K562 (cell line): ENCODE measurements at regions not wholly inside any gene's neighbourhood (a gene's known extent, or its start where the extent isn't known, plus 50 kb on each side); places are given as distances from the start of the nearest gene placed in this dataset.

Experiments
- ATAC-seq: fragments of 200-7000 bp; cut with Tn5 transposase; 3 replicates; pipeline ENCODE4 v1.9.1; 2020; ENCODE audit warnings: moderate library complexity
- BruUV-seq: library from RNA; stranded (reverse); fragments of 400-500 nt; replicated peaks from 2 replicates; lab custom pipeline; 2021; lab: Mats Ljungman, UMichigan
- CTCF ChIA-PET: fragments of 300-600 bp; formaldehyde crosslinking; extraction: SDS; loops from one replicate; lab custom pipeline; 2021; ENCODE audit warnings: low intra/inter-chr PET ratio; lab: Yijun Ruan, JAX
- POLR2A ChIA-PET: fragments of 300-600, 350-650 bp; sonication (Branson Sonifier 250); formaldehyde crosslinking; extraction: SDS; loops from one replicate; lab custom pipeline; 2021; ENCODE audit warnings: antibody characterized with exemption, inconsistent platforms; lab: Yijun Ruan, JAX
- DNase-seq, 4 experiments: peaks; one replicate each; pipeline versions ENCODE4 v3.0.0 to v3.0.0-alpha.2; 2011 to 2018; ENCODE audit warnings: low spot score in 3 of 4, mixed read lengths in 3 of 4; ENCODE audit errors: extremely low read depth in 1 of 4
- FAIRE-seq: peaks from 2 replicates; lab custom pipeline; 2011; peaks lifted over from hg19 to GRCh38; lab: Jason Lieb, UNC
- H2AFZ ChIP-seq: 2 replicates; pipeline ENCODE4 v1.6.0; 2011; ENCODE audit warnings: low read depth, low read length, control low read depth, inconsistent platforms
- H3K27ac ChIP-seq: fragments of 200-600 bp; 3 replicates; pipeline ENCODE4 v1.8.0; 2011; ENCODE audit warnings: low read depth, mild to moderate bottlenecking, control low read depth, inconsistent platforms, low read length, moderate library complexity, mixed read lengths; ENCODE audit errors: extremely low read depth
- H3K27me3 ChIP-seq, 2 experiments: fragments of 300-600 bp in 1 of 2; 2 replicates in 1 of 2; 3 replicates in 1 of 2; pipeline versions ENCODE4 v1.6.0 to v1.8.0; 2011; ENCODE audit warnings: inconsistent platforms in 2 of 2, low read length in 2 of 2, mild to moderate bottlenecking in 1 of 2, mixed read lengths in 1 of 2, moderate library complexity in 1 of 2; ENCODE audit not compliant: control insufficient read depth in 2 of 2, insufficient read depth in 2 of 2
- H3K36me3 ChIP-seq: fragments of 300-600 bp; 3 replicates; pipeline ENCODE4 v1.8.0; 2011; ENCODE audit warnings: mild to moderate bottlenecking, low read length, inconsistent platforms; ENCODE audit not compliant: control insufficient read depth, insufficient read depth
- H3K4me1 ChIP-seq, 2 experiments: fragments of 200-600 bp in 1 of 2; replicated peaks in 1 of 2; 2 replicates in 1 of 2; 3 replicates in 1 of 2; pipeline versions ENCODE4 v1.5.1 to v1.8.0; 2011; ENCODE audit warnings: inconsistent platforms in 2 of 2, low read length in 2 of 2, mild to moderate bottlenecking in 1 of 2, mixed read lengths in 1 of 2, moderate library complexity in 1 of 2; ENCODE audit not compliant: control insufficient read depth in 2 of 2, insufficient read depth in 2 of 2
- H3K4me2 ChIP-seq: 2 replicates; pipeline ENCODE4 v1.6.1; 2011; ENCODE audit warnings: low read length, control low read depth, inconsistent platforms, mixed read lengths; ENCODE audit not compliant: insufficient read depth
- H3K4me3 ChIP-seq: fragments of 200-600 bp; sonication (generic), shearing (Covaris generic); 2 replicates; pipeline ENCODE4 v1.5.1; 2016; ENCODE audit warnings: control low read depth, inconsistent platforms
- H3K79me2 ChIP-seq: fragments of 200-600 bp; 3 replicates; pipeline ENCODE4 v1.8.0; 2011; ENCODE audit warnings: low read length, inconsistent platforms; ENCODE audit not compliant: control insufficient read depth, insufficient read depth
- H3K9ac ChIP-seq, 2 experiments: 2 replicates each; pipeline versions ENCODE4 v1.6.0 to v1.6.1; 2011; ENCODE audit warnings: low read depth in 2 of 2, low read length in 2 of 2, control low read depth in 1 of 2, inconsistent platforms in 1 of 2, mild to moderate bottlenecking in 1 of 2, mixed read lengths in 1 of 2; ENCODE audit not compliant: insufficient read depth in 1 of 2
- H3K9me1 ChIP-seq: one replicate; pipeline ENCODE4 v1.6.0; 2011; ENCODE audit warnings: inconsistent platforms, mild to moderate bottlenecking, low read length, moderate library complexity; ENCODE audit not compliant: control insufficient read depth, insufficient read depth
- H3K9me3 ChIP-seq: replicated peaks from 2 replicates; pipeline ENCODE4 v1.5.1; 2011; ENCODE audit warnings: low read depth, low read length, inconsistent platforms; ENCODE audit not compliant: control insufficient read depth, insufficient read depth
- H4K20me1 ChIP-seq: replicated peaks from 2 replicates; pipeline ENCODE4 v1.6.1; 2011; ENCODE audit warnings: low read length, inconsistent platforms, mixed read lengths; ENCODE audit not compliant: control insufficient read depth, insufficient read depth
- BRF1 ChIP-seq: IDR thresholded peaks from 3 replicates; pipeline ENCODE4 v1.6.1; 2011; ENCODE audit warnings: borderline replicate concordance, mild to moderate bottlenecking; ENCODE audit not compliant: insufficient read length; ENCODE audit errors: extremely low read depth
- CHD2 ChIP-seq: IDR thresholded peaks from 2 replicates; pipeline ENCODE4 v1.6.1; 2011; ENCODE audit warnings: low read depth, low read length
- IRF2 ChIP-seq: sonication (generic); formaldehyde crosslinking; IDR thresholded peaks from 2 replicates; pipeline ENCODE4 v1.8.1; 2022; ENCODE audit warnings: mild to moderate bottlenecking, missing genetic modification reagents
- KDM2B ChIP-seq: fragments of 250-450 bp; sonication (Bioruptor Pico); IDR thresholded peaks from 2 replicates; pipeline ENCODE4 v1.8.0; 2021; ENCODE audit warnings: mild to moderate bottlenecking, moderate library complexity
- TCF7L2 ChIP-seq: fragments of 150-350 bp; IDR thresholded peaks from 2 replicates; pipeline ENCODE4 v1.6.1; 2016; ENCODE audit warnings: low read depth, mild to moderate bottlenecking, low read length, moderate library complexity
- XRCC3 ChIP-seq: fragments of 450-650 bp; IDR thresholded peaks from 2 replicates; pipeline ENCODE4 v1.6.1; 2017; ENCODE audit warnings: mild to moderate bottlenecking, moderate library complexity
- ZFPM2 ChIP-seq: fragments of 250-450 bp; sonication (Bioruptor Pico); IDR thresholded peaks from 2 replicates; pipeline ENCODE4 v1.5.1; 2022; ENCODE audit warnings: mild to moderate bottlenecking
- WGBS: fragments of 100-300 bp; shearing (Covaris generic); methylation state at CpG from one replicate; pipeline ENCODE4 v1.1.6; 2016; ENCODE audit warnings: low coverage, mixed read lengths; ENCODE audit not compliant: insufficient coverage; ENCODE audit errors: missing lambda C conversion rate; 5-methylcytosine and 5-hydroxymethylcytosine counted together
- in situ Hi-C: fragments of 300-500 bp; cut with MboI; formaldehyde crosslinking; loops from 4 replicates; pipeline ENCODE4 v1.15.0; 2018; ENCODE audit warnings: inconsistent platforms, mixed read lengths
- intact Hi-C: fragments of 100-400 bp; cut with micrococcal nuclease; formaldehyde crosslinking; loops from 2 replicates; pipeline ENCODE4 v1.14.2; 2022
- TF ChIP-seq, protein P1 (sequence below): fragments of 250-450 bp; sonication (Bioruptor Pico); IDR thresholded peaks from 2 replicates; pipeline ENCODE4 v1.4.0; 2020; ENCODE audit warnings: mild to moderate bottlenecking
- TF ChIP-seq, protein P2 (sequence below), 2 experiments: fragments of 450-650 bp; conservative IDR thresholded peaks; 2 replicates each; pipeline ENCODE4 v1.6.1; 2017; ENCODE audit warnings: mild to moderate bottlenecking in 2 of 2, moderate library complexity in 2 of 2
- TF ChIP-seq, protein P3 (sequence below), 2 experiments: fragments of 150-350 bp in 1 of 2; IDR thresholded peaks; 2 replicates each; pipeline ENCODE4 v1.6.1; 2012 to 2016; ENCODE audit warnings: low read depth in 2 of 2, low read length in 2 of 2, mild to moderate bottlenecking in 1 of 2, moderate library complexity in 1 of 2
- TF ChIP-seq, protein P4 (sequence below): fragments of 250-450 bp; sonication (Bioruptor Pico); IDR thresholded peaks from 2 replicates; pipeline ENCODE4 v1.8.0; 2021; ENCODE audit warnings: moderate library complexity, mild to moderate bottlenecking, inconsistent platforms
- TF ChIP-seq, protein P5 (sequence below): sonication (generic); formaldehyde crosslinking; IDR thresholded peaks from 2 replicates; pipeline ENCODE4 v1.8.0; 2022; ENCODE audit warnings: mild to moderate bottlenecking, missing genetic modification reagents

DNA sequence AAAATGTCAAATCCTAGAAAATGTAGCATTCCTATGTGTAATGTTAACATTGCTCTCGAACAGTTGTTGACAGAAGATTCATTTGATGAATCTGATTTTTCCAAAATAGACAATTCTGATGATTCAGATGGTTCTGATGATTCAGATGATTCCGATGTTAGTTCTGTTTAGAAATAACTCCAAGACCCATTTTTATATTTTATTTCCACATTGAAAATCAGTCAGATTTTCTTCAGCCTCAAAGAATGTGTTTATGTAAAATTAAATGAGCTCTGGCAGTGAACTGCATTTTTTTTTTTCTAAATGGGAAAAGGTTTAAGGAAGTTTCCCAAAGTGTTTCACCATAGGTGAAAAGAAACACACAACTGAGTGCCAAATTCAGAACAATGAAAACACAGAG is 136.5 kb downstream of the TSEN15 start:
- DNase-seq (no peak), ATAC-seq (no peak), FAIRE-seq (no peak)
- H3K9me1 ChIP-seq, result no peaks in the 10 kb centered on the region
- no peaks in the 10 kb centered on the region for H3K4me1 ChIP-seq
- POLR2A ChIA-PET, result no interaction called here
- no peak overlapping the region for H3K4me3 ChIP-seq
- in situ Hi-C loops (no loop called here), intact Hi-C loops (no loop called here)
- CTCF ChIA-PET, result no interaction called here
- no peaks in the 10 kb centered on the region for H3K36me3 ChIP-seq
- H3K4me2 ChIP-seq, result no peak overlapping the region
- no peaks in the 10 kb centered on the region for H4K20me1 ChIP-seq
- TF ChIP-seq, protein P1, sequence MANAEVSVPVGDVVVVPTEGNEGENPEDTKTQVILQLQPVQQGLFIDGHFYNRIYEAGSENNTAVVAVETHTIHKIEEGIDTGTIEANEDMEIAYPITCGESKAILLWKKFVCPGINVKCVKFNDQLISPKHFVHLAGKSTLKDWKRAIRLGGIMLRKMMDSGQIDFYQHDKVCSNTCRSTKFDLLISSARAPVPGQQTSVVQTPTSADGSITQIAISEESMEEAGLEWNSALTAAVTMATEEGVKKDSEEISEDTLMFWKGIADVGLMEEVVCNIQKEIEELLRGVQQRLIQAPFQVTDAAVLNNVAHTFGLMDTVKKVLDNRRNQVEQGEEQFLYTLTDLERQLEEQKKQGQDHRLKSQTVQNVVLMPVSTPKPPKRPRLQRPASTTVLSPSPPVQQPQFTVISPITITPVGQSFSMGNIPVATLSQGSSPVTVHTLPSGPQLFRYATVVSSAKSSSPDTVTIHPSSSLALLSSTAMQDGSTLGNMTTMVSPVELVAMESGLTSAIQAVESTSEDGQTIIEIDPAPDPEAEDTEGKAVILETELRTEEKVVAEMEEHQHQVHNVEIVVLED (CRISPR knock-in tag), result no peak
- no peak for TF ChIP-seq IRF2 (CRISPR knock-in tag)
- TF ChIP-seq, protein P2, sequence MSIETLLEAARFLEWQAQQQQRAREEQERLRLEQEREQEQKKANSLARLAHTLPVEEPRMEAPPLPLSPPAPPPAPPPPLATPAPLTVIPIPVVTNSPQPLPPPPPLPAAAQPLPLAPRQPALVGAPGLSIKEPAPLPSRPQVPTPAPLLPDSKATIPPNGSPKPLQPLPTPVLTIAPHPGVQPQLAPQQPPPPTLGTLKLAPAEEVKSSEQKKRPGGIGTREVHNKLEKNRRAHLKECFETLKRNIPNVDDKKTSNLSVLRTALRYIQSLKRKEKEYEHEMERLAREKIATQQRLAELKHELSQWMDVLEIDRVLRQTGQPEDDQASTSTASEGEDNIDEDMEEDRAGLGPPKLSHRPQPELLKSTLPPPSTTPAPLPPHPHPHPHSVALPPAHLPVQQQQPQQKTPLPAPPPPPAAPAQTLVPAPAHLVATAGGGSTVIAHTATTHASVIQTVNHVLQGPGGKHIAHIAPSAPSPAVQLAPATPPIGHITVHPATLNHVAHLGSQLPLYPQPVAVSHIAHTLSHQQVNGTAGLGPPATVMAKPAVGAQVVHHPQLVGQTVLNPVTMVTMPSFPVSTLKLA (conservative IDR thresholded peaks at IDR 0.05), result no peak
- no peak for TF ChIP-seq KDM2B (CRISPR knock-in tag)
- TF ChIP-seq, protein P3, sequence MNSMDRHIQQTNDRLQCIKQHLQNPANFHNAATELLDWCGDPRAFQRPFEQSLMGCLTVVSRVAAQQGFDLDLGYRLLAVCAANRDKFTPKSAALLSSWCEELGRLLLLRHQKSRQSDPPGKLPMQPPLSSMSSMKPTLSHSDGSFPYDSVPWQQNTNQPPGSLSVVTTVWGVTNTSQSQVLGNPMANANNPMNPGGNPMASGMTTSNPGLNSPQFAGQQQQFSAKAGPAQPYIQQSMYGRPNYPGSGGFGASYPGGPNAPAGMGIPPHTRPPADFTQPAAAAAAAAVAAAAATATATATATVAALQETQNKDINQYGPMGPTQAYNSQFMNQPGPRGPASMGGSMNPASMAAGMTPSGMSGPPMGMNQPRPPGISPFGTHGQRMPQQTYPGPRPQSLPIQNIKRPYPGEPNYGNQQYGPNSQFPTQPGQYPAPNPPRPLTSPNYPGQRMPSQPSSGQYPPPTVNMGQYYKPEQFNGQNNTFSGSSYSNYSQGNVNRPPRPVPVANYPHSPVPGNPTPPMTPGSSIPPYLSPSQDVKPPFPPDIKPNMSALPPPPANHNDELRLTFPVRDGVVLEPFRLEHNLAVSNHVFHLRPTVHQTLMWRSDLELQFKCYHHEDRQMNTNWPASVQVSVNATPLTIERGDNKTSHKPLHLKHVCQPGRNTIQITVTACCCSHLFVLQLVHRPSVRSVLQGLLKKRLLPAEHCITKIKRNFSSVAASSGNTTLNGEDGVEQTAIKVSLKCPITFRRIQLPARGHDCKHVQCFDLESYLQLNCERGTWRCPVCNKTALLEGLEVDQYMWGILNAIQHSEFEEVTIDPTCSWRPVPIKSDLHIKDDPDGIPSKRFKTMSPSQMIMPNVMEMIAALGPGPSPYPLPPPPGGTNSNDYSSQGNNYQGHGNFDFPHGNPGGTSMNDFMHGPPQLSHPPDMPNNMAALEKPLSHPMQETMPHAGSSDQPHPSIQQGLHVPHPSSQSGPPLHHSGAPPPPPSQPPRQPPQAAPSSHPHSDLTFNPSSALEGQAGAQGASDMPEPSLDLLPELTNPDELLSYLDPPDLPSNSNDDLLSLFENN (IDR thresholded peaks at IDR 0.05; ENCODE audit: low read depth in 2 of 2, low read length in 2 of 2), result no peak
- TF ChIP-seq BRF1, result no peak
- no peak for TF ChIP-seq TCF7L2
- TF ChIP-seq, protein P4, sequence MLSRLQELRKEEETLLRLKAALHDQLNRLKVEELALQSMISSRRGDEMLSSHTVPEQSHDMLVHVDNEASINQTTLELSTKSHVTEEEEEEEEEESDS, result no peak
- no peak for TF ChIP-seq XRCC3
- TF ChIP-seq, protein P5, sequence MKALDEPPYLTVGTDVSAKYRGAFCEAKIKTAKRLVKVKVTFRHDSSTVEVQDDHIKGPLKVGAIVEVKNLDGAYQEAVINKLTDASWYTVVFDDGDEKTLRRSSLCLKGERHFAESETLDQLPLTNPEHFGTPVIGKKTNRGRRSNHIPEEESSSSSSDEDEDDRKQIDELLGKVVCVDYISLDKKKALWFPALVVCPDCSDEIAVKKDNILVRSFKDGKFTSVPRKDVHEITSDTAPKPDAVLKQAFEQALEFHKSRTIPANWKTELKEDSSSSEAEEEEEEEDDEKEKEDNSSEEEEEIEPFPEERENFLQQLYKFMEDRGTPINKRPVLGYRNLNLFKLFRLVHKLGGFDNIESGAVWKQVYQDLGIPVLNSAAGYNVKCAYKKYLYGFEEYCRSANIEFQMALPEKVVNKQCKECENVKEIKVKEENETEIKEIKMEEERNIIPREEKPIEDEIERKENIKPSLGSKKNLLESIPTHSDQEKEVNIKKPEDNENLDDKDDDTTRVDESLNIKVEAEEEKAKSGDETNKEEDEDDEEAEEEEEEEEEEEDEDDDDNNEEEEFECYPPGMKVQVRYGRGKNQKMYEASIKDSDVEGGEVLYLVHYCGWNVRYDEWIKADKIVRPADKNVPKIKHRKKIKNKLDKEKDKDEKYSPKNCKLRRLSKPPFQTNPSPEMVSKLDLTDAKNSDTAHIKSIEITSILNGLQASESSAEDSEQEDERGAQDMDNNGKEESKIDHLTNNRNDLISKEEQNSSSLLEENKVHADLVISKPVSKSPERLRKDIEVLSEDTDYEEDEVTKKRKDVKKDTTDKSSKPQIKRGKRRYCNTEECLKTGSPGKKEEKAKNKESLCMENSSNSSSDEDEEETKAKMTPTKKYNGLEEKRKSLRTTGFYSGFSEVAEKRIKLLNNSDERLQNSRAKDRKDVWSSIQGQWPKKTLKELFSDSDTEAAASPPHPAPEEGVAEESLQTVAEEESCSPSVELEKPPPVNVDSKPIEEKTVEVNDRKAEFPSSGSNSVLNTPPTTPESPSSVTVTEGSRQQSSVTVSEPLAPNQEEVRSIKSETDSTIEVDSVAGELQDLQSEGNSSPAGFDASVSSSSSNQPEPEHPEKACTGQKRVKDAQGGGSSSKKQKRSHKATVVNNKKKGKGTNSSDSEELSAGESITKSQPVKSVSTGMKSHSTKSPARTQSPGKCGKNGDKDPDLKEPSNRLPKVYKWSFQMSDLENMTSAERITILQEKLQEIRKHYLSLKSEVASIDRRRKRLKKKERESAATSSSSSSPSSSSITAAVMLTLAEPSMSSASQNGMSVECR (CRISPR knock-in tag), result no peak
- no peak for TF ChIP-seq CHD2
- no peak for TF ChIP-seq ZFPM2 (CRISPR knock-in tag)
- H3K9me3 ChIP-seq, result no peaks in the 10 kb centered on the region
- H2AFZ ChIP-seq, result no peak overlapping the region
- no TSS peak for BruUV-seq
- no peak overlapping the region for H3K9ac ChIP-seq
- no peak overlapping the region for H3K27ac ChIP-seq
- peaks cover 5 to 6% of the 10 kb centered on the region in 2 experiments; a peak in 2 of 5 replicates for H3K27me3 ChIP-seq
- 0% methylated on average over 2 of the region's 2 CpGs for WGBS
- H3K79me2 ChIP-seq, result no peaks in the 10 kb centered on the region
